ENCODE measurements at regions not wholly inside any gene's neighbourhood (a gene's known extent, or its start where the extent isn't known, plus 50 kb on each side); places are given as distances from the start of the nearest gene placed in this dataset.

DNA sequence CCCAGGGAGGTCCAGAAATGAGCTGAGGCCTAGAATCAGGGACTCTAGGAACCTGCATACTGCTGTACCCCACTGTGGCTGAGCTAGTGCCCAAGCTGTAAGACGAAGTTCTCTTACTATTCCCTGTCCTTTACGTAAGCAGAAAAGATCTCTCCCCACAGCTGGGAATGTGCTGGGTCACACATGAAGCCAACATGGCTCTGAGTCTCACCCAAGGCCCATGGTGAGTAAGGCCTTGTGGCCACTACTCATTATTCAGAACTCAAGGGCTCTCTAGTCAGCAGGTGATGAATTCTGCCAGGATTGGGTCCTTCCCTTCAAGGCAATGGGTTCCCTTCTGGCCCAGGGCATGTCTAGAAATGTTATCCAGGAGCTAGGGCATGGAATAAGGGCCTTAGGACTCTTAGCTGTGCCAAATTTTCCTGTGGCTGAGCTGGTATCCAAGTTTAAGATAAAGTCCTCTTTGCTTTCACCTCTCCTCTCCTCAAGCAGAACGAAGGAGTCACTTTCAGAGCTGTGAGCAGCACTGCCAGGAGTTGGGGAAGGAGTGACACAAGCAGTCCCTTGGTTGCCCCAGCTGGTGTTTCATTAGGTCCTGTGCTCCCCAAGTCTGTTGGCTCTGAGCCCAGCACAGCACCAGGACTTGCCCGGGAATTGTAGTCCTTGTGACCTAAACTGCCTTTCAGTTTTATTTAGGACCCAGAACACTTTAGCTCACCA, 707.6 kb downstream of the SLC4A3 start:
- CTCF ChIA-PET: no interaction called here
- H3K4me1 Mint-ChIP-seq: no peaks in the 10 kb centered on the region
- no peak for DNase-seq
- intact Hi-C loops (cut with micrococcal nuclease): no loop called here
- ATAC-seq (ENCODE audit: low read depth): no peak
- peaks cover 2% of the 10 kb centered on the region for H3K9me3 Mint-ChIP-seq
- no peaks in the 10 kb centered on the region for H3K27me3 Mint-ChIP-seq
- H3K27ac Mint-ChIP-seq: no peak overlapping the region
- TF ChIP-seq, protein P1, sequence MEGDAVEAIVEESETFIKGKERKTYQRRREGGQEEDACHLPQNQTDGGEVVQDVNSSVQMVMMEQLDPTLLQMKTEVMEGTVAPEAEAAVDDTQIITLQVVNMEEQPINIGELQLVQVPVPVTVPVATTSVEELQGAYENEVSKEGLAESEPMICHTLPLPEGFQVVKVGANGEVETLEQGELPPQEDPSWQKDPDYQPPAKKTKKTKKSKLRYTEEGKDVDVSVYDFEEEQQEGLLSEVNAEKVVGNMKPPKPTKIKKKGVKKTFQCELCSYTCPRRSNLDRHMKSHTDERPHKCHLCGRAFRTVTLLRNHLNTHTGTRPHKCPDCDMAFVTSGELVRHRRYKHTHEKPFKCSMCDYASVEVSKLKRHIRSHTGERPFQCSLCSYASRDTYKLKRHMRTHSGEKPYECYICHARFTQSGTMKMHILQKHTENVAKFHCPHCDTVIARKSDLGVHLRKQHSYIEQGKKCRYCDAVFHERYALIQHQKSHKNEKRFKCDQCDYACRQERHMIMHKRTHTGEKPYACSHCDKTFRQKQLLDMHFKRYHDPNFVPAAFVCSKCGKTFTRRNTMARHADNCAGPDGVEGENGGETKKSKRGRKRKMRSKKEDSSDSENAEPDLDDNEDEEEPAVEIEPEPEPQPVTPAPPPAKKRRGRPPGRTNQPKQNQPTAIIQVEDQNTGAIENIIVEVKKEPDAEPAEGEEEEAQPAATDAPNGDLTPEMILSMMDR (IDR thresholded peaks at IDR 0.05): no peak
- H3K36me3 Mint-ChIP-seq (ENCODE audit: low read depth): no peaks in the 10 kb centered on the region
- H3K4me3 Mint-ChIP-seq: no peak overlapping the region
- POLR2A ChIA-PET: no interaction called here

- intact Hi-C loops (cut with micrococcal nuclease): no loop called here
- no peaks in the 10 kb centered on the region for H3K4me1 Mint-ChIP-seq
- no peak overlapping the region for H3K27ac Mint-ChIP-seq
- no peaks in the 10 kb centered on the region for H3K27me3 Mint-ChIP-seq
- CTCF ChIA-PET: no interaction called here
- DNase-seq (no peak), ATAC-seq (ENCODE audit: low read depth) (no peak)
- peaks cover 4% of the 10 kb centered on the region for H3K9me3 Mint-ChIP-seq
- TF ChIP-seq, protein P1 (IDR thresholded peaks at IDR 0.05): no peak
- no peaks in the 10 kb centered on the region for H3K36me3 Mint-ChIP-seq (ENCODE audit: low read depth)
- POLR2A ChIA-PET: no interaction called here
- no peak overlapping the region for H3K4me3 Mint-ChIP-seq
These were observed 708.1 kb downstream of the SLC4A3 start for GRCh38 chr2:220335591-220335915.

- ChIA-PET CTCF (no interaction called here), POLR2A (no interaction called here)
- no peak overlapping the region for H3K27ac Mint-ChIP-seq
- no peaks in the 10 kb centered on the region for H3K4me1 Mint-ChIP-seq
- no peak overlapping the region for H3K4me3 Mint-ChIP-seq
- no peaks in the 10 kb centered on the region for H3K36me3 Mint-ChIP-seq (ENCODE audit: low read depth)
- DNase-seq (no peak), ATAC-seq (ENCODE audit: low read depth) (no peak)
- TF ChIP-seq, protein P1 (IDR thresholded peaks at IDR 0.05): no peak
- no peaks in the 10 kb centered on the region for H3K27me3 Mint-ChIP-seq
- intact Hi-C loops (cut with micrococcal nuclease): no loop called here
- peaks cover 4% of the 10 kb centered on the region for H3K9me3 Mint-ChIP-seq
These were observed 709.3 kb downstream of the SLC4A3 start for GRCh38 chr2:220336771-220337170.

- Mint-ChIP-seq H3K9me3 (peaks cover 4% of the 10 kb centered on the region), H3K4me1 (no peaks in the 10 kb centered on the region), H3K27me3 (no peaks in the 10 kb centered on the region), H3K4me3 (no peak overlapping the region), H3K36me3 (ENCODE audit: low read depth) (no peaks in the 10 kb centered on the region), H3K27ac (no peak overlapping the region)
- intact Hi-C loops (cut with micrococcal nuclease): no loop called here
- TF ChIP-seq, protein P1 (IDR thresholded peaks at IDR 0.05): no peak
- POLR2A ChIA-PET: no interaction called here
- DNase-seq (no peak), ATAC-seq (ENCODE audit: low read depth) (no peak)
- CTCF ChIA-PET: no interaction called here
These were observed 710.4 kb downstream of the SLC4A3 start for GRCh38 chr2:220337611-220338440.

- Mint-ChIP-seq H3K27me3 (no peaks in the 10 kb centered on the region), H3K27ac (no peak overlapping the region)
These were observed 713.6 kb downstream of the SLC4A3 start for GRCh38 chr2:220341014-220341413.

More at GRCh38 chr2:220341014-220341413, 713.6 kb downstream of the SLC4A3 start:
- DNase-seq (no peak), ATAC-seq (ENCODE audit: low read depth) (no peak)
- ChIA-PET POLR2A (no interaction called here), CTCF (no interaction called here)
- no peak overlapping the region for H3K4me3 Mint-ChIP-seq
- intact Hi-C loops (cut with micrococcal nuclease): no loop called here
- no peaks in the 10 kb centered on the region for H3K36me3 Mint-ChIP-seq (ENCODE audit: low read depth)
- H3K9me3 Mint-ChIP-seq: peaks cover 2% of the 10 kb centered on the region
- TF ChIP-seq, protein P1 (IDR thresholded peaks at IDR 0.05): no peak
- no peaks in the 10 kb centered on the region for H3K4me1 Mint-ChIP-seq
